Central memory CD8-positive, alpha-beta T cell (primary cell): ENCODE measurements at regions not wholly inside any gene's neighbourhood (a gene's known extent, or its start where the extent isn't known, plus 50 kb on each side); places are given as distances from the start of the nearest gene placed in this dataset.

Experiments used
- ATAC-seq: fragments of 150-1000 bp; cut with Tn5 transposase; replicated peaks from 2 replicates; pipeline ENCODE4 v1.10.0; 2022; ENCODE audit warnings: mild to moderate bottlenecking, moderate FRiP score, moderate number of reproducible peaks; ENCODE audit not compliant: poor library complexity, severe bottlenecking; ENCODE audit errors: extremely low read depth
- DNase-seq, 2 donors: peaks; one replicate each; pipeline ENCODE4 v3.0.0; 2021; ENCODE audit warnings: low spot score in 2 of 2
- H3K27ac Mint-ChIP-seq: one replicate; pipeline ENCODE4 v1.8.0; 2022; ENCODE audit warnings: low read depth, mild to moderate bottlenecking, moderate library complexity, mixed read lengths
- H3K27me3 Mint-ChIP-seq: one replicate; pipeline ENCODE4 v1.8.0; 2022; ENCODE audit warnings: mixed read lengths
- H3K36me3 Mint-ChIP-seq: one replicate; pipeline ENCODE4 v1.8.0; 2022; ENCODE audit warnings: mild to moderate bottlenecking, moderate library complexity, mixed read lengths; ENCODE audit not compliant: insufficient read depth
- H3K4me1 Mint-ChIP-seq: one replicate; pipeline ENCODE4 v1.8.0; 2022; ENCODE audit warnings: mixed read lengths
- H3K4me3 Mint-ChIP-seq: one replicate; pipeline ENCODE4 v1.8.0; 2022; ENCODE audit warnings: mild to moderate bottlenecking, moderate library complexity, mixed read lengths
- H3K9me3 Mint-ChIP-seq: one replicate; pipeline ENCODE4 v1.8.0; 2022; ENCODE audit warnings: mixed read lengths

DNA sequence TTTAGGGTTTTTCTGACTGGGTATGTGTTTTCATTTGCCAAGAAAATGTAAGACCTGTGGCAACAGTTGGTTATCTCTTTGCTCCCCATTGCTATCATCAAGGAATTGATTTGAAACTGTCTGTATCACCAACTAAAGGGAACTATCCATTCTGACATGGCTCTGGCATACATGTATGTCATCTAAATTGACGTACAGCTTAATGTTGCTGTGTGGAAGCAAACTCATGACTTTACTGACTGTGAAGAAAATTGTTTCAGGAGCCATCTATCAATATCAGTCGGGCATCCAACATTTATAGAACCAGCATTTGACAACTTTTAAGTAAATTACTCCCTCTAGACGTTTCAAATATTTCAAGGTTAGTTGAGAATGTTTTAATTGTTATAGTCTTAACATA, 555.8 kb upstream of the EPHA7 start:
- Mint-ChIP-seq H3K27me3 (no peaks in the 10 kb centered on the region), H3K36me3 (peaks cover 2% of the 10 kb centered on the region), H3K27ac (no peak overlapping the region), H3K4me3 (no peak overlapping the region), H3K9me3 (peaks cover 20% of the 10 kb centered on the region), H3K4me1 (no peaks in the 10 kb centered on the region)
- ATAC-seq (no peak), DNase-seq (no peak)

- Mint-ChIP-seq H3K9me3 (peaks cover 16% of the 10 kb centered on the region), H3K4me1 (no peaks in the 10 kb centered on the region), H3K4me3 (no peak overlapping the region), H3K36me3 (peaks cover 2% of the 10 kb centered on the region), H3K27ac (no peak overlapping the region), H3K27me3 (no peaks in the 10 kb centered on the region)
- ATAC-seq = no peak
- no peak for DNase-seq
Measured at GRCh38 chr6:93974332-93974731, 555.0 kb upstream of the EPHA7 start.

- ATAC-seq (no peak), DNase-seq (no peak)
- Mint-ChIP-seq H3K36me3 (peaks cover 2% of the 10 kb centered on the region), H3K27me3 (no peaks in the 10 kb centered on the region), H3K27ac (no peak overlapping the region), H3K4me1 (no peaks in the 10 kb centered on the region), H3K4me3 (no peak overlapping the region), H3K9me3 (peaks cover 16% of the 10 kb centered on the region)
Measured at GRCh38 chr6:93972791-93973190, 553.4 kb upstream of the EPHA7 start.

GRCh38 chr6:93970684-93971083, 551.3 kb upstream of the EPHA7 start:
- H3K4me1 Mint-ChIP-seq = no peaks in the 10 kb centered on the region
- peaks cover 2% of the 10 kb centered on the region for H3K36me3 Mint-ChIP-seq
- H3K4me3 Mint-ChIP-seq = no peak overlapping the region
- H3K27me3 Mint-ChIP-seq = no peaks in the 10 kb centered on the region
- peaks cover 16% of the 10 kb centered on the region for H3K9me3 Mint-ChIP-seq
- ATAC-seq (no peak), DNase-seq (no peak)
- no peak overlapping the region for H3K27ac Mint-ChIP-seq

DNA sequence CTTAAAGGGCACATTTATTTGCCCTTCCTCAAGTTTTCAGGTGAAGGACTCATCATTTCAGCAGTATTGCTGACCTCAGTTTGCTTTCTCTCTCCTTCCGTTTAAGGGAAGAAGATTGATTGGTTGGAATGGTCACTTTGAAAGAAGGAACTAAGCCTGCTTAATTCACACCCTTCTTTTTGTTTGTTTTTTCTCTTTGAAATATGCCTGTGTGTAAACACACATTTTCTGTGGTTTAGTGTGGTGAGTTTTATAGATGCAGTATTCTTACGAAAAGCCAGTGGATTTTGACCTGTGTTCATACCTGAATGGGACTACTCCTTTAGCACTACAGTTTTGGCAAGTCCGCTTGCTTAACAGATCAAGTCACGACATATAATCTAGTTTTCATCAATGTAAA, 548.8 kb upstream of the EPHA7 start:
- no peaks in the 10 kb centered on the region for H3K27me3 Mint-ChIP-seq
- no peak for ATAC-seq
- DNase-seq = no peak
- no peak overlapping the region for H3K4me3 Mint-ChIP-seq
- H3K9me3 Mint-ChIP-seq = peaks cover 10% of the 10 kb centered on the region
- peaks cover 2% of the 10 kb centered on the region for H3K36me3 Mint-ChIP-seq
- no peaks in the 10 kb centered on the region for H3K4me1 Mint-ChIP-seq
- H3K27ac Mint-ChIP-seq = no peak overlapping the region

GRCh38 chr6:93964926-93965325, 545.6 kb upstream of the EPHA7 start:
- Mint-ChIP-seq H3K4me3 (no peak overlapping the region), H3K27me3 (no peaks in the 10 kb centered on the region), H3K4me1 (no peaks in the 10 kb centered on the region), H3K27ac (no peak overlapping the region), H3K9me3 (peaks cover 6% of the 10 kb centered on the region), H3K36me3 (no peaks in the 10 kb centered on the region)
- ATAC-seq (no peak), DNase-seq (no peak)

DNA sequence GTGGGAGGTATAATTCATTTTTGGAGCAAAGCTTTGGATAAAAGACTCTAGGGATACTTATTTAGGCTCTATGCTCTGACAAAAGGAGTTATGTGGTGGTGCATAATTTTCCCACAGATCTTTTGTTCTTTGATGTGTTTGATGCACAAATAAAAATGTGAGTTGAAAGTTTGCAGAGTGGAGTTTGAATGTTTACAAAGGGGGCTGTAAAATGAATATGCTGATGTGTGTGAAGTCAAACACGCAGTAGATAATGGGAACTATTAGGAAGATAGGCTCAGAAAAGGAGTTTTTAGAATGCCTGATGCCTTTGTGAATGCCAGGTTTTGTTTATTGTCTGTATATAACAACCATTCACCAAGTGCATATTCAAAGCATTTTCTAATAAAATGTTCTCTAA, 545.0 kb upstream of the EPHA7 start:
- Mint-ChIP-seq H3K27ac (no peak overlapping the region), H3K4me1 (no peaks in the 10 kb centered on the region), H3K27me3 (no peaks in the 10 kb centered on the region), H3K4me3 (no peak overlapping the region), H3K36me3 (no peaks in the 10 kb centered on the region), H3K9me3 (peaks cover 7% of the 10 kb centered on the region)
- DNase-seq (no peak), ATAC-seq (no peak)

- ATAC-seq (no peak), DNase-seq (no peak)
- Mint-ChIP-seq H3K4me1 (no peaks in the 10 kb centered on the region), H3K27ac (no peak overlapping the region), H3K27me3 (no peaks in the 10 kb centered on the region), H3K9me3 (peaks cover 14% of the 10 kb centered on the region), H3K4me3 (no peak overlapping the region), H3K36me3 (no peaks in the 10 kb centered on the region)
Measured at GRCh38 chr6:93962566-93962965, 543.2 kb upstream of the EPHA7 start.

DNA sequence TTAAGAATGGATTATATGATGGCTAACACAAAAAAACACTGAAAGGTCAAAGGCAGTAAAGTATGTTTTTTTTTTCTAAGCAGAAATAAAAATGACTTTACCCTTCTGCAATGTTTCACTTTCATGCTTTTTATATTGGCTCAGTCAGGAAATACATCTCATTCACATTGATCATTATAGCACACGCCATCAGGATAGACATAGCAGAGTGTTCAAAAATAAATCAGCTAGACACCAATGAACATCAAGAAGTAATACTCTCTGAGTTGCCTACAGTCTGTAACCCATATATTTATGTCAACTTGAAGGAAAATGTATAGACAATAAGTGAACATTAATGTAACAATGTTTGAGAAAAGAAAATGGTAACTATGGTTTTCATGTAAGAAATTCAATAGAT, 535.2 kb upstream of the EPHA7 start:
- Mint-ChIP-seq H3K4me1 (no peaks in the 10 kb centered on the region), H3K9me3 (peaks cover 13% of the 10 kb centered on the region), H3K27me3 (no peaks in the 10 kb centered on the region), H3K36me3 (no peaks in the 10 kb centered on the region), H3K27ac (no peak overlapping the region), H3K4me3 (no peak overlapping the region)
- ATAC-seq = no peak
- no peak for DNase-seq

- Mint-ChIP-seq H3K36me3 (no peaks in the 10 kb centered on the region), H3K4me3 (no peak overlapping the region), H3K9me3 (peaks cover 14% of the 10 kb centered on the region), H3K27ac (no peak overlapping the region), H3K4me1 (no peaks in the 10 kb centered on the region), H3K27me3 (no peaks in the 10 kb centered on the region)
- ATAC-seq (no peak), DNase-seq (no peak)
Measured at GRCh38 chr6:93943661-93944060, 524.3 kb upstream of the EPHA7 start.

- DNase-seq (no peak), ATAC-seq (no peak)
- peaks cover 13% of the 10 kb centered on the region for H3K9me3 Mint-ChIP-seq
- no peak overlapping the region for H3K27ac Mint-ChIP-seq
- no peaks in the 10 kb centered on the region for H3K4me1 Mint-ChIP-seq
- no peak overlapping the region for H3K4me3 Mint-ChIP-seq
- H3K36me3 Mint-ChIP-seq = no peaks in the 10 kb centered on the region
- no peaks in the 10 kb centered on the region for H3K27me3 Mint-ChIP-seq
Measured at GRCh38 chr6:93940381-93940780, 521.0 kb upstream of the EPHA7 start.

GRCh38 chr6:93932175-93932574, 512.8 kb upstream of the EPHA7 start:
- H3K9me3 Mint-ChIP-seq = peaks cover 6% of the 10 kb centered on the region
- DNase-seq (no peak), ATAC-seq (no peak)
- H3K4me3 Mint-ChIP-seq = no peak overlapping the region
- H3K27ac Mint-ChIP-seq = no peak overlapping the region
- H3K4me1 Mint-ChIP-seq = no peaks in the 10 kb centered on the region
- no peaks in the 10 kb centered on the region for H3K27me3 Mint-ChIP-seq
- H3K36me3 Mint-ChIP-seq = no peaks in the 10 kb centered on the region

GRCh38 chr6:93927731-93928130, 508.4 kb upstream of the EPHA7 start:
- no peak overlapping the region for H3K4me3 Mint-ChIP-seq
- H3K4me1 Mint-ChIP-seq = no peaks in the 10 kb centered on the region
- ATAC-seq (no peak), DNase-seq (no peak)
- no peaks in the 10 kb centered on the region for H3K36me3 Mint-ChIP-seq
- no peaks in the 10 kb centered on the region for H3K9me3 Mint-ChIP-seq
- H3K27ac Mint-ChIP-seq = no peak overlapping the region
- no peaks in the 10 kb centered on the region for H3K27me3 Mint-ChIP-seq

GRCh38 chr6:93919365-93919764, 500.0 kb upstream of the EPHA7 start:
- H3K9me3 Mint-ChIP-seq = peaks cover 15% of the 10 kb centered on the region
- H3K4me1 Mint-ChIP-seq = no peaks in the 10 kb centered on the region
- H3K4me3 Mint-ChIP-seq = no peak overlapping the region
- ATAC-seq (no peak), DNase-seq (no peak)
- H3K27ac Mint-ChIP-seq = no peak overlapping the region
- no peaks in the 10 kb centered on the region for H3K36me3 Mint-ChIP-seq
- no peaks in the 10 kb centered on the region for H3K27me3 Mint-ChIP-seq
